Body of pancreas (tissue), 4 donors: ENCODE measurements at regions not wholly inside any gene's neighbourhood (a gene's known extent, or its start where the extent isn't known, plus 50 kb on each side); places are given as distances from the start of the nearest gene placed in this dataset.

Experiments
- ATAC-seq: fragments of 150-250 bp; one replicate; pipeline ENCODE4 v1.9.1; 2016
- DNase-seq, 4 donors: peaks; one replicate each; pipeline ENCODE4 v3.0.0-alpha.2; 2019
- H3K27ac ChIP-seq, 4 donors: fragments of 200-600 bp; sonication (generic); 1 replicate in 3 of 4; 2 replicates in 1 of 4; pipeline versions ENCODE4 v1.5.1 to v1.6.1; 2016 to 2019; ENCODE audit warnings: mild to moderate bottlenecking in 1 of 4, mixed read lengths in 1 of 4, moderate library complexity in 1 of 4
- H3K27me3 ChIP-seq, 2 donors: fragments of 200-600 bp; sonication (generic); one replicate each; pipeline ENCODE4 v1.6.0; 2016; ENCODE audit warnings: mild to moderate bottlenecking in 1 of 2
- H3K36me3 ChIP-seq, 2 donors: fragments of 200-600 bp; sonication (generic); replicated peaks in 1 of 2; 2 replicates each; pipeline ENCODE4 v1.5.1; 2016; ENCODE audit warnings: low read depth in 2 of 2; ENCODE audit not compliant: insufficient read depth in 1 of 2
- H3K4me1 ChIP-seq: fragments of 200-600 bp; sonication (generic); one replicate; pipeline ENCODE4 v1.6.0; 2016
- H3K4me3 ChIP-seq, 2 donors: fragments of 200-600 bp; sonication (generic); 1 replicate in 1 of 2; 2 replicates in 1 of 2; pipeline ENCODE4 v1.5.1; 2016 to 2019
- H3K9me3 ChIP-seq, 3 donors: fragments of 200-600 bp; sonication (generic); 1 replicate in 2 of 3; 2 replicates in 1 of 3; pipeline ENCODE4 v1.5.1; 2016
- CTCF ChIP-seq, 7 experiments: fragments of 450-650 bp in 4 of 7; fragments of 200-600 bp in 3 of 7; sonication (generic) in 3 of 7; IDR thresholded peaks; one replicate each; pipeline ENCODE4 v1.5.1; 2016 to 2019; ENCODE audit warnings: antibody characterized with exemption in 7 of 7
- POLR2A ChIP-seq, 3 donors: fragments of 450-650 bp; IDR thresholded peaks; one replicate each; pipeline ENCODE4 v1.6.1; 2016; ENCODE audit warnings: antibody characterized with exemption in 3 of 3, mild to moderate bottlenecking in 2 of 3
- WGBS, 2 donors: methylation state at CpG; one replicate each; pipeline ENCODE4 v1.1.5; 2017; 5-methylcytosine and 5-hydroxymethylcytosine counted together
- intact Hi-C: fragments of 100-400 bp; cut with DNase I; formaldehyde crosslinking; loops from one replicate; pipeline ENCODE4 v1.15.1; 2023

GRCh38 chr14:104337351-104337750 is 199.0 kb downstream of the KIF26A start:
- 73 to 87% methylated on average over 3 to 4 of the region's 4 CpGs for WGBS, 2 donors
- no peak overlapping the region for H3K27ac ChIP-seq
- H3K9me3 ChIP-seq, result no peaks in the 10 kb centered on the region
- H3K36me3 ChIP-seq, result no peaks in the 10 kb centered on the region
- DNase-seq (no peak), ATAC-seq (no peak)
- intact Hi-C loops, result no loop called here
- TF ChIP-seq POLR2A (IDR thresholded peaks at IDR 0.05) (no peak), CTCF (IDR thresholded peaks at IDR 0.05) (no peak)
- no peaks in the 10 kb centered on the region for H3K27me3 ChIP-seq
- H3K4me3 ChIP-seq, result no peak overlapping the region
- no peaks in the 10 kb centered on the region for H3K4me1 ChIP-seq

GRCh38 chr14:104339361-104339760 is 201.0 kb downstream of the KIF26A start:
- Histone ChIP-seq H3K4me1 (no peaks in the 10 kb centered on the region), H3K4me3 (no peak overlapping the region), H3K27me3 (no peaks in the 10 kb centered on the region), H3K9me3 (no peaks in the 10 kb centered on the region), H3K36me3 (no peaks in the 10 kb centered on the region), H3K27ac (no peak overlapping the region)
- WGBS, 2 donors, result 35 to 75% methylated on average over 1 of the region's 1 CpG
- no peak for TF ChIP-seq POLR2A (IDR thresholded peaks at IDR 0.05)
- no peak for TF ChIP-seq CTCF (IDR thresholded peaks at IDR 0.05)
- ATAC-seq (no peak), DNase-seq (no peak)
- intact Hi-C loops, result no loop called here

- DNase-seq (no peak), ATAC-seq (no peak)
- no peak overlapping the region for H3K4me3 ChIP-seq
- intact Hi-C loops, result no loop called here
- no peaks in the 10 kb centered on the region for H3K27me3 ChIP-seq
- H3K36me3 ChIP-seq, result no peaks in the 10 kb centered on the region
- H3K4me1 ChIP-seq, result no peaks in the 10 kb centered on the region
- no peaks in the 10 kb centered on the region for H3K9me3 ChIP-seq
- TF ChIP-seq CTCF (IDR thresholded peaks at IDR 0.05) (no peak), POLR2A (IDR thresholded peaks at IDR 0.05) (no peak)
- H3K27ac ChIP-seq, result no peak overlapping the region
Observed at GRCh38 chr14:104339829-104340228, 201.4 kb downstream of the KIF26A start.

GRCh38 chr14:104341532-104342434 is 203.4 kb downstream of the KIF26A start:
- Histone ChIP-seq H3K9me3 (no peaks in the 10 kb centered on the region), H3K4me1 (no peaks in the 10 kb centered on the region), H3K4me3 (no peak overlapping the region), H3K27ac (no peak overlapping the region), H3K36me3 (no peaks in the 10 kb centered on the region), H3K27me3 (no peaks in the 10 kb centered on the region)
- intact Hi-C loops, result no loop called here
- DNase-seq, result peak; percentile 75 to 82 (median 80)
- peak; percentile 27 to 65 (median 59) for TF ChIP-seq CTCF (IDR thresholded peaks at IDR 0.05)
- TF ChIP-seq POLR2A (IDR thresholded peaks at IDR 0.05), result no peak
- WGBS, 2 donors, result 36 to 68% methylated on average over 18 to 26 of the region's 27 CpGs
- peak; percentile 96 for ATAC-seq
